Vagina (tissue), 2 donors: ENCODE measurements at regions not wholly inside any gene's neighbourhood (a gene's known extent, or its start where the extent isn't known, plus 50 kb on each side); places are given as distances from the start of the nearest gene placed in this dataset.

ENCODE experiments used
- DNase-seq, 2 donors: peaks; one replicate each; pipeline ENCODE4 v3.0.0-alpha.2; 2017; ENCODE audit errors: extremely low spot score in 2 of 2
- H3K27ac ChIP-seq: fragments of 200-600 bp; sonication (generic); one replicate; pipeline ENCODE4 v1.5.1; 2019
- H3K27me3 ChIP-seq: fragments of 200-600 bp; sonication (generic); one replicate; pipeline ENCODE4 v1.5.1; 2019
- H3K36me3 ChIP-seq, 2 donors: fragments of 200-600 bp; sonication (generic); one replicate each; pipeline ENCODE4 v1.5.1; 2017 to 2019
- H3K4me1 ChIP-seq: fragments of 200-600 bp; sonication (generic); one replicate; pipeline ENCODE4 v1.5.1; 2019
- H3K4me3 ChIP-seq, 2 donors: fragments of 200-600 bp; sonication (generic); 1 replicate in 1 of 2; 2 replicates in 1 of 2; pipeline ENCODE4 v1.5.1; 2016 to 2019
- H3K9me3 ChIP-seq: fragments of 200-600 bp; sonication (generic); one replicate; pipeline ENCODE4 v1.5.1; 2019
- POLR2A ChIP-seq, 2 donors: fragments of 450-650 bp; IDR thresholded peaks; one replicate each; pipeline ENCODE4 v1.6.1; 2017; ENCODE audit warnings: antibody characterized with exemption in 2 of 2, mild to moderate bottlenecking in 2 of 2, moderate library complexity in 2 of 2
- POLR2AphosphoS5 ChIP-seq, 2 donors: sonication (generic); formaldehyde crosslinking; IDR thresholded peaks; one replicate each; pipeline ENCODE4 v1.9.0; 2017; ENCODE audit warnings: antibody characterized with exemption in 2 of 2, mild to moderate bottlenecking in 2 of 2, low read depth in 1 of 2; ENCODE audit not compliant: insufficient read depth in 1 of 2
- intact Hi-C: fragments of 100-400 bp; cut with DNase I; formaldehyde crosslinking; loops from one replicate; pipeline ENCODE4 v1.15.1; 2023
- TF ChIP-seq, protein P1 (sequence below), 3 experiments: fragments of 450-650 bp in 2 of 3; fragments of 200-600 bp in 1 of 3; sonication (generic) in 1 of 3; IDR thresholded peaks; one replicate each; pipeline ENCODE4 v1.5.1; 2017 to 2019; ENCODE audit warnings: antibody characterized with exemption in 3 of 3, mild to moderate bottlenecking in 2 of 3, moderate library complexity in 2 of 3

DNA sequence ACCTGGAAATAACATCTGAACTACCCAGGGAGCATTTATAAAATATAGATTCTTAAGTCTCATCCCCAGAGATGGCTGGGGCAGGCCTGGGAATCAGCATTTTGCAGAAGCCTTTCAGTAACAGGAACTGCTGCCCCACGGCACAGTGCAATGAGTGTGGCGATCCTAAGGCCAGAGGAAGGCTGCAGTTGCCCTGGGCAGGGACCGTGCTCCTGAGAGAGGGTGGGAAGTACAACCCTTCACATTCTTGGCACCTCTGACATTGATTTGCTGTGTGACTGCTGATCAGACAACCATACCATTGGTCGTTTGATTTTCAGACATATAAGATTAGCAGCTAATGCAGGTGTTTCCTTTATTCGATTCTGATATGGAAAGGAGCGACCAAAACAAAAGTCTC is 233.6 kb downstream of the STIM2 start:
- TF ChIP-seq POLR2A (IDR thresholded peaks at IDR 0.05) (no peak), POLR2AphosphoS5 (IDR thresholded peaks at IDR 0.05; ENCODE audit: insufficient read depth in 1 of 2, low read depth in 1 of 2) (no peak)
- TF ChIP-seq, protein P1, sequence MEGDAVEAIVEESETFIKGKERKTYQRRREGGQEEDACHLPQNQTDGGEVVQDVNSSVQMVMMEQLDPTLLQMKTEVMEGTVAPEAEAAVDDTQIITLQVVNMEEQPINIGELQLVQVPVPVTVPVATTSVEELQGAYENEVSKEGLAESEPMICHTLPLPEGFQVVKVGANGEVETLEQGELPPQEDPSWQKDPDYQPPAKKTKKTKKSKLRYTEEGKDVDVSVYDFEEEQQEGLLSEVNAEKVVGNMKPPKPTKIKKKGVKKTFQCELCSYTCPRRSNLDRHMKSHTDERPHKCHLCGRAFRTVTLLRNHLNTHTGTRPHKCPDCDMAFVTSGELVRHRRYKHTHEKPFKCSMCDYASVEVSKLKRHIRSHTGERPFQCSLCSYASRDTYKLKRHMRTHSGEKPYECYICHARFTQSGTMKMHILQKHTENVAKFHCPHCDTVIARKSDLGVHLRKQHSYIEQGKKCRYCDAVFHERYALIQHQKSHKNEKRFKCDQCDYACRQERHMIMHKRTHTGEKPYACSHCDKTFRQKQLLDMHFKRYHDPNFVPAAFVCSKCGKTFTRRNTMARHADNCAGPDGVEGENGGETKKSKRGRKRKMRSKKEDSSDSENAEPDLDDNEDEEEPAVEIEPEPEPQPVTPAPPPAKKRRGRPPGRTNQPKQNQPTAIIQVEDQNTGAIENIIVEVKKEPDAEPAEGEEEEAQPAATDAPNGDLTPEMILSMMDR (IDR thresholded peaks at IDR 0.05), result no peak
- no peaks in the 10 kb centered on the region for H3K27me3 ChIP-seq
- intact Hi-C loops, result no loop called here
- H3K36me3 ChIP-seq, result no peaks in the 10 kb centered on the region
- no peak for DNase-seq
- no peaks in the 10 kb centered on the region for H3K4me1 ChIP-seq
- no peak overlapping the region for H3K4me3 ChIP-seq
- no peak overlapping the region for H3K27ac ChIP-seq
- H3K9me3 ChIP-seq, result no peaks in the 10 kb centered on the region

DNA sequence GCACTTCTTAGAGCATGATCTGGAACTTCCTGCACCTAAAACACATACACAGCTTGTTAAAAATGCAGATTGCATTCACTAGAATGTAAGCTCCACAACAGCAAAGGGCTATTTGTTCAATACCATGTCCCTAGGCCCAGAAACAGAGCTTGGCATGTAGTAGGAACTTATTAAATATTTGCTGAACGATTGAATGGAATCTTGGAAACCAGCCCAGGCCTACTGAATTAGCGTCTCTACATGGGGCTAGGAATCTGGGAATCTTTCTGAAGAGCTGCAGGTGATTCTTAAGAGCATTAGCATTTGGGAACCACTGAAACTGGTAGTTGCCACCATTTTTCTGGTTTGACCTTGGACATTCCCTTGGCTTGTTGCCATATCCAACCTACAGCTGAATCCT is 234.1 kb downstream of the STIM2 start:
- intact Hi-C loops, result no loop called here
- Histone ChIP-seq H3K27ac (no peak overlapping the region), H3K9me3 (no peaks in the 10 kb centered on the region), H3K4me3 (no peak overlapping the region), H3K36me3 (no peaks in the 10 kb centered on the region), H3K4me1 (no peaks in the 10 kb centered on the region), H3K27me3 (no peaks in the 10 kb centered on the region)
- DNase-seq, result no peak
- TF ChIP-seq POLR2A (IDR thresholded peaks at IDR 0.05), result no peak
- TF ChIP-seq POLR2AphosphoS5 (IDR thresholded peaks at IDR 0.05; ENCODE audit: insufficient read depth in 1 of 2, low read depth in 1 of 2), result no peak
- TF ChIP-seq, protein P1 (IDR thresholded peaks at IDR 0.05), result no peak

DNA sequence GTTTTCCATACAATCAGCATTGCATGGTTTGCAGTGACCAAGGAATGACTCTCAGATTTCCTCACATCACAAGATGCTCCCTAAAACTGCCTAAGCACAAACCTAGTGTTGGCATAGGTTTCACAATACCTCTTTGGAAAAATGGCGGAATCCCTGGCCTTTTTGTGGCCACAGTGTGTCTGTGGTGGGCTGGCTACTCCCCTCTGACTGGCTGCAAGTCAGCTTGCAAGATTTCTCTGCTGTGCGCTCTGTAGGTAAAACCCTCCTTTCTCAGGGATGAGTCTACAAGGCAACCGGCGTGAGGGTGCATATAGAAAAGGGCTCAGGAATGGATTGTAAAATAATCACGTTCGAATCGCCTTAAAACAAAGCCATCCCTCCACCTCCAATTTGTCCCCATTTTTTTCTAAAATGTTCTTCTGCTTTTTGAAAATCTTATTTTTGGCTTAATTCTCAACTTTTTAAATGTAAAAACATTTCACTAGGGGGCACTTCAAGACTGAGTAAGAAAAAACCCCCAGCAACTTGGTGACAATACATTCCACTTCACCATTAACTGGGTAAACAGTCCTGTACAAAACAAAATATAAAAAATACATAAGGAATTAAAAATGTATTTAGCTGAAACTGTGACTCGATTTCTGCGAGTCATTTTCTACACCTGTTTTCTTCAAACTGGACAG is 235.6 kb downstream of the STIM2 start:
- Histone ChIP-seq H3K4me1 (no peaks in the 10 kb centered on the region), H3K27me3 (no peaks in the 10 kb centered on the region), H3K36me3 (no peaks in the 10 kb centered on the region), H3K9me3 (no peaks in the 10 kb centered on the region), H3K4me3 (no peak overlapping the region), H3K27ac (no peak overlapping the region)
- TF ChIP-seq, protein P1 (IDR thresholded peaks at IDR 0.05), result no peak
- TF ChIP-seq POLR2AphosphoS5 (IDR thresholded peaks at IDR 0.05; ENCODE audit: insufficient read depth in 1 of 2, low read depth in 1 of 2) (no peak), POLR2A (IDR thresholded peaks at IDR 0.05) (no peak)
- intact Hi-C loops, result no loop called here
- no peak for DNase-seq

DNA sequence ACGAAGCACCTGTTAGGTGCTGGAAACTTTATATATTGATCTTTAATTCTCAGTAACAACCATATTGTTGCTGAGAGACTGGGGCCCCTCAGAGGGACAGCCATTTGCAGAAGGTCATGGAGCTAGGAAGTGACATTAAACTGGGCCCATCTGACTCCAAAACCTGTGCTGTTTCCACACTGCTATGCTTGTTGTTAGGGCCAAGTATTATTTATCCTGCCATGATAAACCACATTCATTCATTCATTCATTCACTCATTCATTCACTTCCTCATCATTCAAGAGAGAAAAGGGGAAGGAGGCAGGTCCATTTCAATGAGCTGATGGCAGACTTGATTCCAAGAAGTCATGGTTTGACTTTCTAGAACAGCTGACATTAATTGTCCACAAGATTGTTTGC is 237.4 kb downstream of the STIM2 start:
- no peaks in the 10 kb centered on the region for H3K9me3 ChIP-seq
- no peak for TF ChIP-seq POLR2A (IDR thresholded peaks at IDR 0.05)
- no peak for TF ChIP-seq POLR2AphosphoS5 (IDR thresholded peaks at IDR 0.05; ENCODE audit: insufficient read depth in 1 of 2, low read depth in 1 of 2)
- TF ChIP-seq, protein P1 (IDR thresholded peaks at IDR 0.05), result no peak
- intact Hi-C loops, result no loop called here

DNA sequence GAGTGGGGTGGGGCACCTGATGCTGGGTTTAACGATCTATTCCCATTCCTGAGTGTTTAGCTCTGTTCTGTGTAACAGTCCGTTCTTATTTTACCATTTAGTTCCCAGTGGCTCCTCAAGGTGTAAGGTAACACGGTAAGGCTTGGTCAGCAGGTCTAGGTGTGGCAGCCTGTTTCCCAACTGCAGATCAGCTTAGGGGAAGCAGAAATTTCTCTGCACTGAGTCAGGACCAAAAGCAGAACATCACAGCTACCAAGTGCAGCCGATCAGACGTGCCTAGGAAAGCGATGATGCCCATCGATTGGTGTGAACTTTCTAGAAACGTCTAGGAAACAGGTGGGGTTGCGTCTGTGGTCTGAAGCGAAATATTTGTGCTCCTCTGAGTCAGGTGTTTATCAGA is 240.1 kb downstream of the STIM2 start:
- Histone ChIP-seq H3K4me1 (no peaks in the 10 kb centered on the region), H3K27me3 (no peaks in the 10 kb centered on the region), H3K9me3 (no peaks in the 10 kb centered on the region), H3K4me3 (no peak overlapping the region), H3K27ac (no peak overlapping the region), H3K36me3 (no peaks in the 10 kb centered on the region)
- TF ChIP-seq POLR2AphosphoS5 (IDR thresholded peaks at IDR 0.05; ENCODE audit: insufficient read depth in 1 of 2, low read depth in 1 of 2), result no peak
- TF ChIP-seq, protein P1 (IDR thresholded peaks at IDR 0.05), result no peak
- no peak for DNase-seq
- intact Hi-C loops, result no loop called here

More for the DNA sequence above, 237.4 kb downstream of the STIM2 start:
- Histone ChIP-seq H3K4me1 (no peaks in the 10 kb centered on the region), H3K27ac (no peak overlapping the region), H3K36me3 (no peaks in the 10 kb centered on the region), H3K4me3 (no peak overlapping the region), H3K27me3 (no peaks in the 10 kb centered on the region)
- no peak for DNase-seq
